ENCODE measurements at regions not wholly inside any gene's neighbourhood (a gene's known extent, or its start where the extent isn't known, plus 50 kb on each side); places are given as distances from the start of the nearest gene placed in this dataset.

GRCh38 chr15:37362414-37362813, 262.1 kb upstream of the MEIS2 start (continued):
- TF ChIP-seq CTCF (IDR thresholded peaks at IDR 0.05) = no peak
- TF ChIP-seq PBX3 (IDR thresholded peaks at IDR 0.05) = 0 out of 2 replicates have a peak, but pooled peaks have one; percentile 6
- no peak for TF ChIP-seq MEF2A (IDR thresholded peaks at IDR 0.05; ENCODE audit: borderline replicate concordance, low read depth)
- 0 out of 2 replicates have a peak, but pooled peaks have one; percentile 30 for TF ChIP-seq TEAD4 (IDR thresholded peaks at IDR 0.05; ENCODE audit: borderline replicate concordance, insufficient read depth)
- TF ChIP-seq FOSL2 (IDR thresholded peaks at IDR 0.05; ENCODE audit: borderline replicate concordance, low read depth) = no peak
- no peak for TF ChIP-seq ZBTB33 (IDR thresholded peaks at IDR 0.05; ENCODE audit: borderline replicate concordance, low read depth)
- no peak for TF ChIP-seq JUND (IDR thresholded peaks at IDR 0.05)
- peak; percentile 59 for TF ChIP-seq GATA2 (CRISPR knock-in tag; IDR thresholded peaks at IDR 0.05)
- no peak for TF ChIP-seq RFX5 (IDR thresholded peaks at IDR 0.05; ENCODE audit: low read length)
- TF ChIP-seq TAF1 (IDR thresholded peaks at IDR 0.05; ENCODE audit: borderline replicate concordance, low read depth, low read length) = no peak

GRCh38 chr15:37368961-37369360, 268.6 kb upstream of the MEIS2 start:
- CTCF ChIA-PET = no interaction called here
- Histone ChIP-seq H3K4me1 (ENCODE audit: control insufficient read depth in 1 of 2, insufficient read depth in 2 of 2, low read depth in 1 of 2, low read length in 1 of 2) (peaks cover 0 to 22% of the 10 kb centered on the region in 2 experiments; a peak in 2 of 4 replicates), H3K79me2 (ENCODE audit: insufficient read depth) (no peaks in the 10 kb centered on the region), H4K20me1 (ENCODE audit: insufficient read depth) (no peaks in the 10 kb centered on the region), H3K9ac (no peak overlapping the region), H3K9me3 (no peaks in the 10 kb centered on the region), H3K4me3 (ENCODE audit: low read depth in 2 of 2, low read length in 1 of 2) (no peak overlapping the region), H3K27me3 (ENCODE audit: insufficient read depth) (no peaks in the 10 kb centered on the region), H3K36me3 (replicated peaks in 1 of 2; ENCODE audit: control insufficient read depth in 1 of 2, insufficient read depth in 2 of 2, low read length in 1 of 2) (no peaks in the 10 kb centered on the region), H3F3A (replicated peaks; ENCODE audit: insufficient read depth) (no peaks in the 10 kb centered on the region), H3K4me2 (no peak overlapping the region), H3K9me2 (no peaks in the 10 kb centered on the region), H3K27ac (ENCODE audit: low read depth in 2 of 2, low read length in 1 of 2) (peak overlapping the region in 1 of 2 experiments; percentile 0; a peak in 1 of 4 replicates), H2AFZ (ENCODE audit: low read depth) (no peak overlapping the region)
- TF ChIP-seq IRF3 (IDR thresholded peaks at IDR 0.05; ENCODE audit: low read depth, low read length) = no peak
- no peak for TF ChIP-seq TEAD4 (IDR thresholded peaks at IDR 0.05; ENCODE audit: borderline replicate concordance, insufficient read depth)
- no peak for TF ChIP-seq RAD21 (IDR thresholded peaks at IDR 0.05; ENCODE audit: low read length)
- no peak for TF ChIP-seq NRF1 (IDR thresholded peaks at IDR 0.05; ENCODE audit: low read depth, low read length)
- no peak for DNase-seq
- POLR2A ChIA-PET = no interaction called here
- 66% methylated on average over 4 of the region's 4 CpGs for WGBS (ENCODE audit: low lambda C conversion rate)

Measured in SK-N-SH (cell line).